SK-N-SH treated with all-trans-retinoic acid at 6 μM for 48 hours (cell line): ENCODE measurements at regions not wholly inside any gene's neighbourhood (a gene's known extent, or its start where the extent isn't known, plus 50 kb on each side); places are given as distances from the start of the nearest gene placed in this dataset.

Experiments
- ATAC-seq: fragments of 200-7000 bp; cut with Tn5 transposase; 3 replicates; pipeline ENCODE4 v1.9.1; 2020; ENCODE audit warnings: mild to moderate bottlenecking, moderate library complexity
- BACH2 ChIP-seq: fragments of 250-450 bp; sonication (Bioruptor Pico); IDR thresholded peaks from 2 replicates; pipeline ENCODE4 v1.9.0; 2021; ENCODE audit warnings: mild to moderate bottlenecking, borderline replicate concordance
- ESRRG ChIP-seq: fragments of 250-450 bp; sonication (Bioruptor Pico); IDR thresholded peaks from 2 replicates; pipeline ENCODE4 v1.6.1; 2021; ENCODE audit warnings: mild to moderate bottlenecking
- GLIS3 ChIP-seq: fragments of 250-450 bp; sonication (Bioruptor Pico); IDR thresholded peaks from 2 replicates; pipeline ENCODE4 v1.5.0; 2020; ENCODE audit warnings: mild to moderate bottlenecking, moderate library complexity
- ISL1 ChIP-seq: fragments of 250-450 bp; sonication (Bioruptor Pico); IDR thresholded peaks from 2 replicates; pipeline ENCODE4 v2.1.2; 2022; ENCODE audit warnings: mild to moderate bottlenecking, moderate library complexity
- PPARA ChIP-seq: fragments of 250-450 bp; sonication (Bioruptor Pico); IDR thresholded peaks from 2 replicates; pipeline ENCODE4 v1.5.0; 2020; ENCODE audit warnings: mild to moderate bottlenecking, borderline replicate concordance
- SNAI2 ChIP-seq: fragments of 250-450 bp; sonication (Bioruptor Pico); IDR thresholded peaks from 2 replicates; pipeline ENCODE4 v1.5.0; 2020; ENCODE audit warnings: mild to moderate bottlenecking, moderate library complexity
- TOX ChIP-seq: fragments of 250-450 bp; sonication (Bioruptor Pico); IDR thresholded peaks from 2 replicates; pipeline ENCODE4 v1.8.0; 2021; ENCODE audit warnings: mild to moderate bottlenecking, moderate library complexity, borderline replicate concordance
- ZC3H10 ChIP-seq: fragments of 250-450 bp; sonication (Bioruptor Pico); IDR thresholded peaks from 2 replicates; pipeline ENCODE4 v1.5.1; 2021; ENCODE audit warnings: mild to moderate bottlenecking, moderate library complexity
- ZFP3 ChIP-seq: fragments of 250-450 bp; sonication (Bioruptor Pico); IDR thresholded peaks from 2 replicates; pipeline ENCODE4 v1.5.0; 2020; ENCODE audit warnings: mild to moderate bottlenecking, moderate library complexity
- ZFP30 ChIP-seq: fragments of 450-650 bp; formaldehyde crosslinking; IDR thresholded peaks from 2 replicates; pipeline ENCODE4 v1.5.0; 2022; ENCODE audit warnings: mild to moderate bottlenecking, moderate library complexity
- ZNF565 ChIP-seq: fragments of 450-650 bp; formaldehyde crosslinking; conservative IDR thresholded peaks from 2 replicates; pipeline ENCODE4 v1.5.0; 2020; ENCODE audit warnings: low read depth, mild to moderate bottlenecking, moderate library complexity
- ZNF70 ChIP-seq: fragments of 450-650 bp; formaldehyde crosslinking; IDR thresholded peaks from 2 replicates; pipeline ENCODE4 v1.5.0; 2020; ENCODE audit warnings: mild to moderate bottlenecking, moderate library complexity
- ZNF8 ChIP-seq: fragments of 450-650 bp; formaldehyde crosslinking; IDR thresholded peaks from 2 replicates; pipeline ENCODE4 v1.5.0; 2020; ENCODE audit warnings: mild to moderate bottlenecking, moderate library complexity
- TF ChIP-seq, protein P1 (sequence below): fragments of 250-450 bp; sonication (Bioruptor Pico); IDR thresholded peaks from 2 replicates; pipeline ENCODE4 v1.5.0; 2020; ENCODE audit warnings: mild to moderate bottlenecking, moderate library complexity
- TF ChIP-seq, protein P2 (sequence below): fragments of 250-450 bp; sonication (Bioruptor Pico); IDR thresholded peaks from 2 replicates; pipeline ENCODE4 v1.5.1; 2020; ENCODE audit warnings: low read depth, mild to moderate bottlenecking, moderate library complexity
- TF ChIP-seq, protein P3 (sequence below): fragments of 250-450 bp; sonication (Bioruptor Pico); IDR thresholded peaks from 2 replicates; pipeline ENCODE4 v1.8.0; 2020; ENCODE audit warnings: mild to moderate bottlenecking, moderate library complexity, borderline replicate concordance
- TF ChIP-seq, protein P4 (sequence below): fragments of 250-450 bp; sonication (Bioruptor Pico); IDR thresholded peaks from 2 replicates; pipeline ENCODE4 v1.8.0; 2021; ENCODE audit warnings: low read depth, mild to moderate bottlenecking, moderate library complexity, borderline replicate concordance

DNA sequence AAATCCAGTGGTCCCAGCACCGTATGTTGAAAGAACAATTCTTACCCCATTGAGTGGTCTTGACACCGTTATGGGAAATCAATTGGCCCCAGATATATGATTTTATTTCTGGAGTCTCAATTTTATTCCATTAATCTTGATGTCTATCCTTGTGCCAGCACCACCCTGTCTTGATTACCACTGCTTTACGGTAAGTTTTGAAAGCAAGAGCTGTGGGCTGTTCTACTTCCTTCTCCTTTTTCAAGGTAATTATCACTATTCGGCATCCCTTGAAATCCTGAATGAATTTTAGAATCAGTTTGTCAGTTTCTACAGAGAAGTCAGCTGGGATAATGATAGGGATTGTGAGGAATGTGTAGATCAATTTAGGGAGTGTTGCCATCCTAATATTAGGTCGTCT, 160.8 kb upstream of the SFSWAP start:
- ATAC-seq = no peak
- TF ChIP-seq TOX (CRISPR knock-in tag) = no peak
- TF ChIP-seq, protein P1, sequence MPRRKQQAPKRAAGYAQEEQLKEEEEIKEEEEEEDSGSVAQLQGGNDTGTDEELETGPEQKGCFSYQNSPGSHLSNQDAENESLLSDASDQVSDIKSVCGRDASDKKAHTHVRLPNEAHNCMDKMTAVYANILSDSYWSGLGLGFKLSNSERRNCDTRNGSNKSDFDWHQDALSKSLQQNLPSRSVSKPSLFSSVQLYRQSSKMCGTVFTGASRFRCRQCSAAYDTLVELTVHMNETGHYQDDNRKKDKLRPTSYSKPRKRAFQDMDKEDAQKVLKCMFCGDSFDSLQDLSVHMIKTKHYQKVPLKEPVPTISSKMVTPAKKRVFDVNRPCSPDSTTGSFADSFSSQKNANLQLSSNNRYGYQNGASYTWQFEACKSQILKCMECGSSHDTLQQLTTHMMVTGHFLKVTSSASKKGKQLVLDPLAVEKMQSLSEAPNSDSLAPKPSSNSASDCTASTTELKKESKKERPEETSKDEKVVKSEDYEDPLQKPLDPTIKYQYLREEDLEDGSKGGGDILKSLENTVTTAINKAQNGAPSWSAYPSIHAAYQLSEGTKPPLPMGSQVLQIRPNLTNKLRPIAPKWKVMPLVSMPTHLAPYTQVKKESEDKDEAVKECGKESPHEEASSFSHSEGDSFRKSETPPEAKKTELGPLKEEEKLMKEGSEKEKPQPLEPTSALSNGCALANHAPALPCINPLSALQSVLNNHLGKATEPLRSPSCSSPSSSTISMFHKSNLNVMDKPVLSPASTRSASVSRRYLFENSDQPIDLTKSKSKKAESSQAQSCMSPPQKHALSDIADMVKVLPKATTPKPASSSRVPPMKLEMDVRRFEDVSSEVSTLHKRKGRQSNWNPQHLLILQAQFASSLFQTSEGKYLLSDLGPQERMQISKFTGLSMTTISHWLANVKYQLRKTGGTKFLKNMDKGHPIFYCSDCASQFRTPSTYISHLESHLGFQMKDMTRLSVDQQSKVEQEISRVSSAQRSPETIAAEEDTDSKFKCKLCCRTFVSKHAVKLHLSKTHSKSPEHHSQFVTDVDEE (CRISPR knock-in tag) = no peak
- TF ChIP-seq, all 23 proteins: peak for 0

DNA sequence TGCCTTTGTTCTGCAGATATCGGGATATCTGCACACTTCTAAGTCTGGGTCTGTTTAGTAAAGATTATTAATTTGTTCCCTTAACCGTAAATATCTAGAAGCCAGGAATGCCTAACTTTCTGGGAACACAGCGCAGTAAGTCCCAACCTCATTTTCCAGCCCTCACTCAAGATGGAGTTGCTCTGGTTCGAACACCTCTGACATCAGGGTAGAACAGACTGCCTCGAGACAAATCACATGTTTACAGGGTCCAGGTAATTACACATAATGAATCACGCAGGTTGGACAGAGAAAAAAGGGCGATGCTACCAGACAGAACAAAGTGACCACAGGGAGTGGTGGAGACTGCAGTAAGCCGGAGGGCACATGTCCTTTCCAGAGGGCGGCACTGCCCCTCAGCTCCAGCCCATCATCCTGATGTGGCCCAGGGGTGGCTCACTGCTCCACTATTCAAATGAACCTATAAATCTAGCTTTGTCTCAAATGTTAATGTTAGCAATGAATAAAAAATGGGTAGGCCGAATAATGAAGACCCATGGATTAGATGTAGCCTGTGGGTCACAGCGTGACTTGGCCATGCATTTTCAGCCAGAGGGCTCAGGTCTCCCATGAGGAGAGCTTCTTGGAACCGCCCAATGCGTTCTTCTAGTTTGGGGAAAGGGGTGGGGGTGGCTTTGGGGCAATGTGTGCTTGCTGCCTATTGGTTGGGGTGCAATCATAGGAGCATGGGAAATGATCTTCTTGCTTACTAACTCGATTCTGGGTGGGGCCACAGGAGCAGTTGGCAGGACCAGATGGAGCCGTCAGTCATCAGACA, 159.0 kb upstream of the SFSWAP start:
- ATAC-seq = no peak
- TF ChIP-seq ZNF565 (CRISPR knock-in tag) = no peak
- TF ChIP-seq, protein P2, sequence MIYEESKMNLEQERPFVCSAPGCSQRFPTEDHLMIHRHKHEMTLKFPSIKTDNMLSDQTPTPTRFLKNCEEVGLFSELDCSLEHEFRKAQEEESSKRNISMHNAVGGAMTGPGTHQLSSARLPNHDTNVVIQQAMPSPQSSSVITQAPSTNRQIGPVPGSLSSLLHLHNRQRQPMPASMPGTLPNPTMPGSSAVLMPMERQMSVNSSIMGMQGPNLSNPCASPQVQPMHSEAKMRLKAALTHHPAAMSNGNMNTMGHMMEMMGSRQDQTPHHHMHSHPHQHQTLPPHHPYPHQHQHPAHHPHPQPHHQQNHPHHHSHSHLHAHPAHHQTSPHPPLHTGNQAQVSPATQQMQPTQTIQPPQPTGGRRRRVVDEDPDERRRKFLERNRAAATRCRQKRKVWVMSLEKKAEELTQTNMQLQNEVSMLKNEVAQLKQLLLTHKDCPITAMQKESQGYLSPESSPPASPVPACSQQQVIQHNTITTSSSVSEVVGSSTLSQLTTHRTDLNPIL (CRISPR knock-in tag) = no peak
- no peak for TF ChIP-seq ESRRG (CRISPR knock-in tag)
- no peak for TF ChIP-seq ZNF8 (CRISPR knock-in tag)
- no peak for TF ChIP-seq ZC3H10 (CRISPR knock-in tag)
- TF ChIP-seq ZFP3 = no peak
- TF ChIP-seq, protein P3, sequence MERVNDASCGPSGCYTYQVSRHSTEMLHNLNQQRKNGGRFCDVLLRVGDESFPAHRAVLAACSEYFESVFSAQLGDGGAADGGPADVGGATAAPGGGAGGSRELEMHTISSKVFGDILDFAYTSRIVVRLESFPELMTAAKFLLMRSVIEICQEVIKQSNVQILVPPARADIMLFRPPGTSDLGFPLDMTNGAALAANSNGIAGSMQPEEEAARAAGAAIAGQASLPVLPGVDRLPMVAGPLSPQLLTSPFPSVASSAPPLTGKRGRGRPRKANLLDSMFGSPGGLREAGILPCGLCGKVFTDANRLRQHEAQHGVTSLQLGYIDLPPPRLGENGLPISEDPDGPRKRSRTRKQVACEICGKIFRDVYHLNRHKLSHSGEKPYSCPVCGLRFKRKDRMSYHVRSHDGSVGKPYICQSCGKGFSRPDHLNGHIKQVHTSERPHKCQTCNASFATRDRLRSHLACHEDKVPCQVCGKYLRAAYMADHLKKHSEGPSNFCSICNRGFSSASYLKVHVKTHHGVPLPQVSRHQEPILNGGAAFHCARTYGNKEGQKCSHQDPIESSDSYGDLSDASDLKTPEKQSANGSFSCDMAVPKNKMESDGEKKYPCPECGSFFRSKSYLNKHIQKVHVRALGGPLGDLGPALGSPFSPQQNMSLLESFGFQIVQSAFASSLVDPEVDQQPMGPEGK = no peak
- TF ChIP-seq GLIS3 (CRISPR knock-in tag) = no peak
- no peak for TF ChIP-seq ZFP30 (CRISPR knock-in tag)
- TF ChIP-seq PPARA = no peak
- TF ChIP-seq BACH2 (CRISPR knock-in tag) = no peak
- TF ChIP-seq ISL1 = no peak

DNA sequence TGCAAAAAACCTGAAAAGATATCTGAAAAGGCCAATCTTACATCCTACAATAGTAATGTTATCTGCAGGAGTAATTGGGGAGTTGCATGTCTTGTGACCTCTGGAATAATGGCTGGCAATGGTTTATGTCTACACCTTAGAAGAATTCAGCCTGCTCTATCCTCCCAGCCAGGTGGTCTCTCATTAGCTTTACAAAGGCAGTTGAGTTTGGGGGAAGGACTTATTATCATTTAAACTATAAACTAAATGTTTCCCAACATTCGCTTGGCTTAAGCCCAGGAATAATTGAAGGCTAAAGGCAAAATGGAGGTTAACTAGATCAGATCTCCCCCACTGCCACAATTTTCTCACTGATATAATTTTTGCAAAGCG, 158.4 kb upstream of the SFSWAP start:
- no peak for ATAC-seq
- TF ChIP-seq, protein P1 (CRISPR knock-in tag) = no peak
- TF ChIP-seq ZC3H10 (CRISPR knock-in tag) = no peak
- no peak for TF ChIP-seq ZNF70 (CRISPR knock-in tag)
- no peak for TF ChIP-seq ZFP30 (CRISPR knock-in tag)
- no peak for TF ChIP-seq TOX (CRISPR knock-in tag)
- no peak for TF ChIP-seq SNAI2
- no peak for TF ChIP-seq ZNF565 (CRISPR knock-in tag)
- TF ChIP-seq, protein P2 (CRISPR knock-in tag) = no peak
- TF ChIP-seq ESRRG (CRISPR knock-in tag) = no peak
- TF ChIP-seq, protein P3 = no peak
- no peak for TF ChIP-seq GLIS3 (CRISPR knock-in tag)
- TF ChIP-seq, protein P4, sequence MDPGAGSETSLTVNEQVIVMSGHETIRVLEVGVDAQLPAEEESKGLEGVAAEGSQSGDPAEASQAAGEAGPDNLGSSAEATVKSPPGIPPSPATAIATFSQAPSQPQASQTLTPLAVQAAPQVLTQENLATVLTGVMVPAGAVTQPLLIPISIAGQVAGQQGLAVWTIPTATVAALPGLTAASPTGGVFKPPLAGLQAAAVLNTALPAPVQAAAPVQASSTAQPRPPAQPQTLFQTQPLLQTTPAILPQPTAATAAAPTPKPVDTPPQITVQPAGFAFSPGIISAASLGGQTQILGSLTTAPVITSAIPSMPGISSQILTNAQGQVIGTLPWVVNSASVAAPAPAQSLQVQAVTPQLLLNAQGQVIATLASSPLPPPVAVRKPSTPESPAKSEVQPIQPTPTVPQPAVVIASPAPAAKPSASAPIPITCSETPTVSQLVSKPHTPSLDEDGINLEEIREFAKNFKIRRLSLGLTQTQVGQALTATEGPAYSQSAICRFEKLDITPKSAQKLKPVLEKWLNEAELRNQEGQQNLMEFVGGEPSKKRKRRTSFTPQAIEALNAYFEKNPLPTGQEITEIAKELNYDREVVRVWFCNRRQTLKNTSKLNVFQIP (CRISPR knock-in tag) = no peak
- TF ChIP-seq BACH2 (CRISPR knock-in tag) = no peak
